ENCODE measurements at regions not wholly inside any gene's neighbourhood (a gene's known extent, or its start where the extent isn't known, plus 50 kb on each side); places are given as distances from the start of the nearest gene placed in this dataset.

DNA sequence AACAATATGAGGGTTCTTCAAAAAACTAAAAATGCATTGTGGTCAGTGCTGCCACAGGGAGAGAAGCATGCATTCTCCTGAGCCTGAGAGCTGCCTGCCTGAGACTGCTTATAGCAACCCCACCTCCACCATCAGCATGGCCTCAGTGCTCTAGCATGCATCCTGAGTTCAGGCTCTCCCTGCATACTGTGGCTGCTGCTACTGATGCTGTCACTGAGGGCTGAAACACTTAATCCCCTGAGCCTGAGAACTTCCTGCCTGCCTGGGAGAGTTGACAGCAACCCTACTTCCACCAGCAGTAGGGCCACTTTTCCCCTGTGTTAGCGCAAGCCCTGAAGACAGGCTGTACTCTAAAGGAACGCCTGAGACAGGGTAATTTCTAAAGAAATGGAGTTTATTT is 206.0 kb downstream of the FBXO4 start:
- Histone ChIP-seq H3K36me3 (ENCODE audit: insufficient read depth, low read length) (no peaks in the 10 kb centered on the region), H3K27me3 (ENCODE audit: insufficient read depth, low read length) (no peaks in the 10 kb centered on the region), H3K9me3 (ENCODE audit: low read depth, low read length) (no peaks in the 10 kb centered on the region), H4K20me1 (ENCODE audit: insufficient read depth, low read length) (no peaks in the 10 kb centered on the region), H3K4me3 (ENCODE audit: insufficient read depth, low read length) (no peak overlapping the region), H2AFZ (ENCODE audit: low read length) (no peak overlapping the region), H3K4me1 (ENCODE audit: insufficient read depth, low read length) (no peaks in the 10 kb centered on the region), H3K4me2 (ENCODE audit: insufficient read depth, low read length) (no peak overlapping the region), H3K27ac (ENCODE audit: low read depth, low read length) (no peak overlapping the region), H3K79me2 (ENCODE audit: insufficient read depth, low read length) (no peaks in the 10 kb centered on the region)
- no peak for DNase-seq (ENCODE audit: insufficient read length, low spot score, missing footprints)
- TF ChIP-seq, protein P1, sequence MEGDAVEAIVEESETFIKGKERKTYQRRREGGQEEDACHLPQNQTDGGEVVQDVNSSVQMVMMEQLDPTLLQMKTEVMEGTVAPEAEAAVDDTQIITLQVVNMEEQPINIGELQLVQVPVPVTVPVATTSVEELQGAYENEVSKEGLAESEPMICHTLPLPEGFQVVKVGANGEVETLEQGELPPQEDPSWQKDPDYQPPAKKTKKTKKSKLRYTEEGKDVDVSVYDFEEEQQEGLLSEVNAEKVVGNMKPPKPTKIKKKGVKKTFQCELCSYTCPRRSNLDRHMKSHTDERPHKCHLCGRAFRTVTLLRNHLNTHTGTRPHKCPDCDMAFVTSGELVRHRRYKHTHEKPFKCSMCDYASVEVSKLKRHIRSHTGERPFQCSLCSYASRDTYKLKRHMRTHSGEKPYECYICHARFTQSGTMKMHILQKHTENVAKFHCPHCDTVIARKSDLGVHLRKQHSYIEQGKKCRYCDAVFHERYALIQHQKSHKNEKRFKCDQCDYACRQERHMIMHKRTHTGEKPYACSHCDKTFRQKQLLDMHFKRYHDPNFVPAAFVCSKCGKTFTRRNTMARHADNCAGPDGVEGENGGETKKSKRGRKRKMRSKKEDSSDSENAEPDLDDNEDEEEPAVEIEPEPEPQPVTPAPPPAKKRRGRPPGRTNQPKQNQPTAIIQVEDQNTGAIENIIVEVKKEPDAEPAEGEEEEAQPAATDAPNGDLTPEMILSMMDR (IDR thresholded peaks at IDR 0.05; ENCODE audit: extremely low read depth, low read depth, low read length), result no peak

DNA sequence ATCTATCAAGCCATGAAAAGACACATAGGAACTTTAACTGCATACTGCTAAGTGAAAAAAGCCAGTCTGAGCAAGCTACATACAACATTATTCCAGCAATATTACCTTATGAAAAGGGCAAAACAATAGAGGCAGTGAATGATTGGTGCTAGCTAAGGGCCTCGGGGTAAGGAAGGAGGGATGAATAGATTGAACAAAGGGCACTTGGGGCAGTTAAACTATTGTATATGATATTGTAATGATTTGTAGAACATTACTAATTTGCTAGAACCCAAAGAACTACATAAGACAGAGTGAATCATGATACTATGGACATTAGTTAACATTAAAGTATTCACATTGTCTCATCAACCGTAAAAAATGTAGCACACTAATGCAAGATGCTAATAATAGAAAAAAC is 218.3 kb downstream of the FBXO4 start:
- TF ChIP-seq, protein P1 (IDR thresholded peaks at IDR 0.05; ENCODE audit: extremely low read depth, low read depth, low read length), result no peak
- Histone ChIP-seq H3K27ac (ENCODE audit: low read depth, low read length) (no peak overlapping the region), H3K79me2 (ENCODE audit: insufficient read depth, low read length) (no peaks in the 10 kb centered on the region), H3K4me3 (ENCODE audit: insufficient read depth, low read length) (no peak overlapping the region), H3K36me3 (ENCODE audit: insufficient read depth, low read length) (no peaks in the 10 kb centered on the region), H2AFZ (ENCODE audit: low read length) (no peak overlapping the region), H3K27me3 (ENCODE audit: insufficient read depth, low read length) (no peaks in the 10 kb centered on the region), H3K9me3 (ENCODE audit: low read depth, low read length) (no peaks in the 10 kb centered on the region), H3K4me1 (ENCODE audit: insufficient read depth, low read length) (no peaks in the 10 kb centered on the region), H4K20me1 (ENCODE audit: insufficient read depth, low read length) (no peaks in the 10 kb centered on the region), H3K4me2 (ENCODE audit: insufficient read depth, low read length) (no peak overlapping the region)
- no peak for DNase-seq (ENCODE audit: insufficient read length, low spot score, missing footprints)

DNA sequence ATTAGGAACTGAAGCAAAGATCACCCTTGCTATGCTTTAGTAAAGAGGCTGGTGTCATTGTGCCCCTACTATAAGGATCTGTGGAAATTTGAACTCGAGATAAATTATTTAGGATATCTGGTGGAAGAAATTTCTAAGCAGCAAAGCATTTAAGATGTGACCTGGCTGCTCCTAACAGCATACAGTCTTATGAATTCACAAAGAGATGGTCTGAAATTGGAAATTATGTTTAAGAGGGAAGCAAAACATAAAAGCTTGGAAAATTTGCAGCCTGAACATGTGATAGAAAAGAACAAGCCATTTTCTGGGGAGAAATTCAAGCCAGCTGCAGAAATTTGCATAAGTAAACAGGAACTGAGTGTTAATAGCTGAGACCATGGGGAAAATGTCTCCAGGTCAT is 223.7 kb downstream of the FBXO4 start:
- Histone ChIP-seq H3K4me2 (ENCODE audit: insufficient read depth, low read length) (no peak overlapping the region), H3K79me2 (ENCODE audit: insufficient read depth, low read length) (no peaks in the 10 kb centered on the region), H3K36me3 (ENCODE audit: insufficient read depth, low read length) (no peaks in the 10 kb centered on the region), H4K20me1 (ENCODE audit: insufficient read depth, low read length) (no peaks in the 10 kb centered on the region), H3K9me3 (ENCODE audit: low read depth, low read length) (peaks cover 5% of the 10 kb centered on the region), H3K4me1 (ENCODE audit: insufficient read depth, low read length) (no peaks in the 10 kb centered on the region), H3K27me3 (ENCODE audit: insufficient read depth, low read length) (no peaks in the 10 kb centered on the region), H3K4me3 (ENCODE audit: insufficient read depth, low read length) (no peak overlapping the region), H2AFZ (ENCODE audit: low read length) (no peak overlapping the region), H3K27ac (ENCODE audit: low read depth, low read length) (no peak overlapping the region)
- no peak for DNase-seq (ENCODE audit: insufficient read length, low spot score, missing footprints)
- TF ChIP-seq, protein P1 (IDR thresholded peaks at IDR 0.05; ENCODE audit: extremely low read depth, low read depth, low read length), result no peak

- Histone ChIP-seq H3K9me3 (ENCODE audit: low read depth, low read length) (no peaks in the 10 kb centered on the region), H3K4me3 (ENCODE audit: insufficient read depth, low read length) (no peak overlapping the region), H3K36me3 (ENCODE audit: insufficient read depth, low read length) (no peaks in the 10 kb centered on the region), H4K20me1 (ENCODE audit: insufficient read depth, low read length) (no peaks in the 10 kb centered on the region), H3K4me1 (ENCODE audit: insufficient read depth, low read length) (no peaks in the 10 kb centered on the region), H3K27me3 (ENCODE audit: insufficient read depth, low read length) (no peaks in the 10 kb centered on the region), H3K79me2 (ENCODE audit: insufficient read depth, low read length) (no peaks in the 10 kb centered on the region), H3K4me2 (ENCODE audit: insufficient read depth, low read length) (no peak overlapping the region), H3K27ac (ENCODE audit: low read depth, low read length) (no peak overlapping the region), H2AFZ (ENCODE audit: low read length) (no peak overlapping the region)
- no peak for DNase-seq (ENCODE audit: insufficient read length, low spot score, missing footprints)
- TF ChIP-seq, protein P1 (IDR thresholded peaks at IDR 0.05; ENCODE audit: extremely low read depth, low read depth, low read length), result no peak
Observed at GRCh38 chr5:42157215-42157614, 232.1 kb downstream of the FBXO4 start.

Data from osteoblast (primary cell).